K562 (cell line): ENCODE measurements at regions not wholly inside any gene's neighbourhood (a gene's known extent, or its start where the extent isn't known, plus 50 kb on each side); places are given as distances from the start of the nearest gene placed in this dataset.

Experiments
- ATAC-seq: fragments of 200-7000 bp; cut with Tn5 transposase; 3 replicates; pipeline ENCODE4 v1.9.1; 2020; ENCODE audit warnings: moderate library complexity
- BruUV-seq: library from RNA; stranded (reverse); fragments of 400-500 nt; replicated peaks from 2 replicates; lab custom pipeline; 2021; lab: Mats Ljungman, UMichigan
- CTCF ChIA-PET: fragments of 300-600 bp; formaldehyde crosslinking; extraction: SDS; loops from one replicate; lab custom pipeline; 2021; ENCODE audit warnings: low intra/inter-chr PET ratio; lab: Yijun Ruan, JAX
- POLR2A ChIA-PET: fragments of 300-600, 350-650 bp; sonication (Branson Sonifier 250); formaldehyde crosslinking; extraction: SDS; loops from one replicate; lab custom pipeline; 2021; ENCODE audit warnings: antibody characterized with exemption, inconsistent platforms; lab: Yijun Ruan, JAX
- DNase-seq, 4 experiments: peaks; one replicate each; pipeline versions ENCODE4 v3.0.0 to v3.0.0-alpha.2; 2011 to 2018; ENCODE audit warnings: low spot score in 3 of 4, mixed read lengths in 3 of 4; ENCODE audit errors: extremely low read depth in 1 of 4
- FAIRE-seq: peaks from 2 replicates; lab custom pipeline; 2011; peaks lifted over from hg19 to GRCh38; lab: Jason Lieb, UNC
- H2AFZ ChIP-seq: 2 replicates; pipeline ENCODE4 v1.6.0; 2011; ENCODE audit warnings: low read depth, low read length, control low read depth, inconsistent platforms
- H3K27ac ChIP-seq: fragments of 200-600 bp; 3 replicates; pipeline ENCODE4 v1.8.0; 2011; ENCODE audit warnings: low read depth, mild to moderate bottlenecking, control low read depth, inconsistent platforms, low read length, moderate library complexity, mixed read lengths; ENCODE audit errors: extremely low read depth
- H3K27me3 ChIP-seq, 2 experiments: fragments of 300-600 bp in 1 of 2; 2 replicates in 1 of 2; 3 replicates in 1 of 2; pipeline versions ENCODE4 v1.6.0 to v1.8.0; 2011; ENCODE audit warnings: inconsistent platforms in 2 of 2, low read length in 2 of 2, mild to moderate bottlenecking in 1 of 2, mixed read lengths in 1 of 2, moderate library complexity in 1 of 2; ENCODE audit not compliant: control insufficient read depth in 2 of 2, insufficient read depth in 2 of 2
- H3K36me3 ChIP-seq: fragments of 300-600 bp; 3 replicates; pipeline ENCODE4 v1.8.0; 2011; ENCODE audit warnings: mild to moderate bottlenecking, low read length, inconsistent platforms; ENCODE audit not compliant: control insufficient read depth, insufficient read depth
- H3K4me1 ChIP-seq, 2 experiments: fragments of 200-600 bp in 1 of 2; replicated peaks in 1 of 2; 2 replicates in 1 of 2; 3 replicates in 1 of 2; pipeline versions ENCODE4 v1.5.1 to v1.8.0; 2011; ENCODE audit warnings: inconsistent platforms in 2 of 2, low read length in 2 of 2, mild to moderate bottlenecking in 1 of 2, mixed read lengths in 1 of 2, moderate library complexity in 1 of 2; ENCODE audit not compliant: control insufficient read depth in 2 of 2, insufficient read depth in 2 of 2
- H3K4me2 ChIP-seq: 2 replicates; pipeline ENCODE4 v1.6.1; 2011; ENCODE audit warnings: low read length, control low read depth, inconsistent platforms, mixed read lengths; ENCODE audit not compliant: insufficient read depth
- H3K4me3 ChIP-seq: fragments of 200-600 bp; sonication (generic), shearing (Covaris generic); 2 replicates; pipeline ENCODE4 v1.5.1; 2016; ENCODE audit warnings: control low read depth, inconsistent platforms
- H3K79me2 ChIP-seq: fragments of 200-600 bp; 3 replicates; pipeline ENCODE4 v1.8.0; 2011; ENCODE audit warnings: low read length, inconsistent platforms; ENCODE audit not compliant: control insufficient read depth, insufficient read depth
- H3K9ac ChIP-seq, 2 experiments: 2 replicates each; pipeline versions ENCODE4 v1.6.0 to v1.6.1; 2011; ENCODE audit warnings: low read depth in 2 of 2, low read length in 2 of 2, control low read depth in 1 of 2, inconsistent platforms in 1 of 2, mild to moderate bottlenecking in 1 of 2, mixed read lengths in 1 of 2; ENCODE audit not compliant: insufficient read depth in 1 of 2
- H3K9me1 ChIP-seq: one replicate; pipeline ENCODE4 v1.6.0; 2011; ENCODE audit warnings: inconsistent platforms, mild to moderate bottlenecking, low read length, moderate library complexity; ENCODE audit not compliant: control insufficient read depth, insufficient read depth
- H3K9me3 ChIP-seq: replicated peaks from 2 replicates; pipeline ENCODE4 v1.5.1; 2011; ENCODE audit warnings: low read depth, low read length, inconsistent platforms; ENCODE audit not compliant: control insufficient read depth, insufficient read depth
- H4K20me1 ChIP-seq: replicated peaks from 2 replicates; pipeline ENCODE4 v1.6.1; 2011; ENCODE audit warnings: low read length, inconsistent platforms, mixed read lengths; ENCODE audit not compliant: control insufficient read depth, insufficient read depth
- ARID2 ChIP-seq: fragments of 450-650 bp; IDR thresholded peaks from 2 replicates; pipeline ENCODE4 v1.6.1; 2017; ENCODE audit warnings: antibody characterized with exemption, mild to moderate bottlenecking
- CBX5 ChIP-seq: IDR thresholded peaks from 2 replicates; pipeline ENCODE4 v1.6.1; 2014; ENCODE audit warnings: low read depth, borderline replicate concordance
- KLF6 ChIP-seq: fragments of 250-450 bp; sonication (Bioruptor Pico); IDR thresholded peaks from 2 replicates; pipeline ENCODE4 v1.4.0; 2020; ENCODE audit warnings: mild to moderate bottlenecking, moderate library complexity, borderline replicate concordance
- NFATC3 ChIP-seq: fragments of 450-650 bp; IDR thresholded peaks from 2 replicates; pipeline ENCODE4 v1.6.1; 2017; ENCODE audit warnings: mild to moderate bottlenecking
- NFXL1 ChIP-seq: fragments of 450-650 bp; formaldehyde crosslinking; IDR thresholded peaks from 2 replicates; pipeline ENCODE4 v1.4.0; 2021; ENCODE audit warnings: mild to moderate bottlenecking
- NR1H2 ChIP-seq: sonication (generic); formaldehyde crosslinking; IDR thresholded peaks from 2 replicates; pipeline ENCODE4 v1.4.0; 2020; ENCODE audit warnings: mild to moderate bottlenecking, missing genetic modification reagents
- SUPT5H ChIP-seq: fragments of 450-650 bp; IDR thresholded peaks from 2 replicates; pipeline ENCODE4 v1.6.1; 2016
- ZC3H8 ChIP-seq: fragments of 450-650 bp; IDR thresholded peaks from 2 replicates; pipeline ENCODE4 v1.6.1; 2017
- ZNF766 ChIP-seq: fragments of 200-800 bp; sonication (Bioruptor generic); conservative IDR thresholded peaks from 2 replicates; pipeline ENCODE4 v1.6.1; 2016; ENCODE audit warnings: missing genetic modification characterization, missing compliant biosample characterization
- WGBS: fragments of 100-300 bp; shearing (Covaris generic); methylation state at CpG from one replicate; pipeline ENCODE4 v1.1.6; 2016; ENCODE audit warnings: low coverage, mixed read lengths; ENCODE audit not compliant: insufficient coverage; ENCODE audit errors: missing lambda C conversion rate; 5-methylcytosine and 5-hydroxymethylcytosine counted together
- in situ Hi-C: fragments of 300-500 bp; cut with MboI; formaldehyde crosslinking; loops from 4 replicates; pipeline ENCODE4 v1.15.0; 2018; ENCODE audit warnings: inconsistent platforms, mixed read lengths
- intact Hi-C: fragments of 100-400 bp; cut with micrococcal nuclease; formaldehyde crosslinking; loops from 2 replicates; pipeline ENCODE4 v1.14.2; 2022
- TF ChIP-seq, protein P1 (sequence below), 2 experiments: fragments of 450-650 bp in 1 of 2; IDR thresholded peaks; 2 replicates each; pipeline ENCODE4 v1.6.1; 2011 to 2017; ENCODE audit warnings: low read depth in 2 of 2, antibody characterized with exemption in 1 of 2, borderline replicate concordance in 1 of 2, low read length in 1 of 2, mild to moderate bottlenecking in 1 of 2, mixed read lengths in 1 of 2; ENCODE audit not compliant: control insufficient read depth in 1 of 2

DNA sequence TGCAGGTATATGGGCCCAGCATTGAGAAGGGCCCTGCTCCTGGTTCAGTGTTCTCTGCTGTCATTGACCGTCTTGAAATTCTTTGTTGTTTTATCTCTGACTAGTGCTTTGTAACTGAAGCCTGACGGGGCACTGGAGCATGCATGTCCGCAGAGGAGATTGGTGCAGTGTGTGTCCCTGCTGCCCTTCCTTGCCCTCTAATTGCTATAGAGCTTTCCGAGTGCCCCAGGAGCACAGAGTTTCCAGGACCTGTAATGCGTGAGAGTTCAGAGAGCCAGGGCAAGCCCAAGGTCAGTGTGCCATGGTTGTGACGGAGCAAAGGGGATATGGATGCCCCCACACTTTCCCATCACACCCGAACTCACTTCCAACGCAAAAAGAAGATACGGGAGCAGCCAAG, 174.3 kb upstream of the UBE3A start:
- H3K9me1 ChIP-seq, result no peaks in the 10 kb centered on the region
- FAIRE-seq (no peak), ATAC-seq (no peak), DNase-seq (no peak)
- H3K4me2 ChIP-seq, result no peak overlapping the region
- TF ChIP-seq NFATC3 (no peak), SUPT5H (no peak), ZNF766 (no peak), NR1H2 (no peak), KLF6 (no peak), ARID2 (no peak), ZC3H8 (no peak), CBX5 (no peak), NFXL1 (no peak)
- TF ChIP-seq, protein P1, sequence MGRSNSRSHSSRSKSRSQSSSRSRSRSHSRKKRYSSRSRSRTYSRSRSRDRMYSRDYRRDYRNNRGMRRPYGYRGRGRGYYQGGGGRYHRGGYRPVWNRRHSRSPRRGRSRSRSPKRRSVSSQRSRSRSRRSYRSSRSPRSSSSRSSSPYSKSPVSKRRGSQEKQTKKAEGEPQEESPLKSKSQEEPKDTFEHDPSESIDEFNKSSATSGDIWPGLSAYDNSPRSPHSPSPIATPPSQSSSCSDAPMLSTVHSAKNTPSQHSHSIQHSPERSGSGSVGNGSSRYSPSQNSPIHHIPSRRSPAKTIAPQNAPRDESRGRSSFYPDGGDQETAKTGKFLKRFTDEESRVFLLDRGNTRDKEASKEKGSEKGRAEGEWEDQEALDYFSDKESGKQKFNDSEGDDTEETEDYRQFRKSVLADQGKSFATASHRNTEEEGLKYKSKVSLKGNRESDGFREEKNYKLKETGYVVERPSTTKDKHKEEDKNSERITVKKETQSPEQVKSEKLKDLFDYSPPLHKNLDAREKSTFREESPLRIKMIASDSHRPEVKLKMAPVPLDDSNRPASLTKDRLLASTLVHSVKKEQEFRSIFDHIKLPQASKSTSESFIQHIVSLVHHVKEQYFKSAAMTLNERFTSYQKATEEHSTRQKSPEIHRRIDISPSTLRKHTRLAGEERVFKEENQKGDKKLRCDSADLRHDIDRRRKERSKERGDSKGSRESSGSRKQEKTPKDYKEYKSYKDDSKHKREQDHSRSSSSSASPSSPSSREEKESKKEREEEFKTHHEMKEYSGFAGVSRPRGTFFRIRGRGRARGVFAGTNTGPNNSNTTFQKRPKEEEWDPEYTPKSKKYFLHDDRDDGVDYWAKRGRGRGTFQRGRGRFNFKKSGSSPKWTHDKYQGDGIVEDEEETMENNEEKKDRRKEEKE (IDR thresholded peaks at IDR 0.05; ENCODE audit: borderline replicate concordance in 1 of 2, control insufficient read depth in 1 of 2, low read depth in 2 of 2, low read length in 1 of 2), result no peak
- H3K9ac ChIP-seq, result no peak overlapping the region
- H3K27ac ChIP-seq, result no peak overlapping the region
- POLR2A ChIA-PET, result no interaction called here
- no TSS peak for BruUV-seq
- H3K4me3 ChIP-seq, result no peak overlapping the region
- no peaks in the 10 kb centered on the region for H3K9me3 ChIP-seq
- no peaks in the 10 kb centered on the region for H3K4me1 ChIP-seq
- H2AFZ ChIP-seq, result no peak overlapping the region
- peaks cover 0 to 9% of the 10 kb centered on the region in 2 experiments; a peak in 1 of 5 replicates for H3K27me3 ChIP-seq
- intact Hi-C loops, result no loop called here
- H3K36me3 ChIP-seq, result no peaks in the 10 kb centered on the region
- WGBS, result 0% methylated on average over 9 of the region's 9 CpGs
- CTCF ChIA-PET, result no interaction called here
- no peaks in the 10 kb centered on the region for H4K20me1 ChIP-seq
- no peaks in the 10 kb centered on the region for H3K79me2 ChIP-seq
- in situ Hi-C loops, result no loop called here
